GM19240 (cell line): ENCODE measurements at regions not wholly inside any gene's neighbourhood (a gene's known extent, or its start where the extent isn't known, plus 50 kb on each side); places are given as distances from the start of the nearest gene placed in this dataset.
"Not testable (repeated sequence)": the region's sequence is repeated elsewhere in the genome, so short reads cannot be mapped to it uniquely, and the experiment has no call there.

Experiments used
- DNase-seq: peaks from one replicate; pipeline ENCODE4 v3.0.0; 2011; ENCODE audit warnings: low spot score; ENCODE audit not compliant: insufficient read length

- no peak for DNase-seq
Observed at GRCh38 chr2:125698280-125698679, 957.7 kb upstream of the GYPC start.

GRCh38 chr2:125701070-125701469, 954.9 kb upstream of the GYPC start:
- DNase-seq: no peak

DNA sequence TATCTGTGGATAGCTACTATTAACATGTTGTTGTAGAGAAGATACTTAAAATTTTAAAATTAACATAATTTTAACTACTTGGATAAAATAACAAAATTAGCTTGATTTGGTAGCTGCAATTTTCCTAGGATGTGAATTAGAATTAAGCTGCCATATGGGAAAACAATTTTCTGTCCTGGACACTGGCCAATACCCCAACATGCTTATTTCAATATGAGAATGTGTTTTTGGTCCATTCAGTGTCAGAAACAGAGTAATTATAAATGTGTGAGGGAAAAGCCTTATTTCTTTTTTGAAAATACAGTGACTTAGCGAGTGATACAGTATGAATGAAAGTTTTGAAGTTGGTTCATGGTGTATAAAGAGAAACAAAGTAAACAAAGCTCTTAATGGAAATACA, 948.3 kb upstream of the GYPC start:
- DNase-seq: no peak

GRCh38 chr2:125710561-125710960, 945.4 kb upstream of the GYPC start:
- no peak for DNase-seq

- DNase-seq: no peak
Observed at GRCh38 chr2:125711075-125711474, 944.9 kb upstream of the GYPC start.

DNA sequence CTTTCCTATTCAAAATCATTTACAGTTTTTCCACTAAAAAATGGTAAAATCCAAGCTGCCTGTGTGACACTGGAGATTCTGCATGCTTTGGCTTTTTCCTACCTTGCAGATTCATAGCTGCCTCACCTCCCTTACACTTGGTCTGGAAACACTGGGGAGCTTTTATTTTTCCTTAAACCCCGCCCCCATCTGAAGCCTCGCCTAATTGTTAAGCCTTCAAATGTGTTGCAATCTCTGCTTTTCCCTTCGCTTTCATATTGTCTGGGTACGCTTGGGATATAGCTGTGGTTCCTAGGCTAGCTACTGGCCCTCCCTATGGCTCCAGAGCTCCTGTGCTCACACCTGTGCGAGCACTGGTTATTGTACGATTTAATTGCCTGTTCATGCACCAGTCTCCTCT, 942.4 kb upstream of the GYPC start:
- DNase-seq: no peak

DNA sequence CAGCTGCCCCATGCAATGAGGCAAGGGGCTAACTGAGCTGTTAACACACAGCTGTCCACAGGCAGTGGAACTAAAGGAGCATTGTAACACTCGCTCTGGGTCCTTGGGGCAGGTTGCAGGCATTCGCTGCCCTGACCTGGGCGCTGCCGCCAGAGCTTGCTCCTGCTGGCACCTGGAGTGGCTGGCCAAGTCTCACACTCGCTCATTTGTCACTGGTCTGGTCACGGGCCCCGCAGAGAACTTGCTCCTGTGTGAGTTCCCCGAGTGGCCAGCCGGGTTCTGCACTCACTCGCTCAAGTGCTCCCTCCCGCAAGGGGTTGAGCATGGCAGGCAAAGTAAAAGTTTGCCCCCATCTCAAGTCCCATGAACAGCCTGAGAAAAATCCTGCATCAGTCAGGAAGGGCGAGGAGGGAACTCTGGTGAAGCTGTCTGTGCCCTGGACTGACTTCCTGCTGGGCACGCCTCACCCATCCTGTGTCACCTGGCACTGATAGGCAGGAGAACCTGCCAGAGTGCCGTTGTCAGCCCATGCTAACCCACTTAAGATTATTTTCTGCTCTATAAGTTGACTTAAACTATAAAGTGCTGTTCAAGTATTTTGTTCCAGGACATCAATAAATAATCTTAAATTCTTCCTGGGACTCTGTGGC, 934.8 kb upstream of the GYPC start:
- no peak for DNase-seq

DNA sequence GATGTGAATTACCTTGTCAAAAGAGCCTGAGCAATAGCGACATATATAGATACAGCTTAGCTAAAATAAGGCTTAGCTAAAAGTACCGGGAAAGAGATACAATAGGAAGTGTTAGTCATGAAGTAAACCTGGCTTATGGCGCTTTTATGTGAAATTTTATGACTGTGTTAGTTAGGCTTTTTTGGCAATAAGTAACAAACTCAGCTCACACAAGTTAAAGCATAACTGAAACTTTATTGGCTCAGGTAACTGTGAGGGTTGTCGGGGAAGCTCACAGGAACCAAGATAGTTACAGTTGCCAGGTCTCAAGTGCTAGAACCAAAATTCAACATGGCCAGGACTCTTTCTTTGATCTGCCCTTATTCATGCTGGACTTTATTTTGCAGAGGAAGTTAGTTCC, 925.0 kb upstream of the GYPC start:
- DNase-seq: no peak

- no peak for DNase-seq
Observed at GRCh38 chr2:125736306-125736705, 919.7 kb upstream of the GYPC start.

- no peak for DNase-seq
Observed at GRCh38 chr2:125745514-125745913, 910.4 kb upstream of the GYPC start.

DNA sequence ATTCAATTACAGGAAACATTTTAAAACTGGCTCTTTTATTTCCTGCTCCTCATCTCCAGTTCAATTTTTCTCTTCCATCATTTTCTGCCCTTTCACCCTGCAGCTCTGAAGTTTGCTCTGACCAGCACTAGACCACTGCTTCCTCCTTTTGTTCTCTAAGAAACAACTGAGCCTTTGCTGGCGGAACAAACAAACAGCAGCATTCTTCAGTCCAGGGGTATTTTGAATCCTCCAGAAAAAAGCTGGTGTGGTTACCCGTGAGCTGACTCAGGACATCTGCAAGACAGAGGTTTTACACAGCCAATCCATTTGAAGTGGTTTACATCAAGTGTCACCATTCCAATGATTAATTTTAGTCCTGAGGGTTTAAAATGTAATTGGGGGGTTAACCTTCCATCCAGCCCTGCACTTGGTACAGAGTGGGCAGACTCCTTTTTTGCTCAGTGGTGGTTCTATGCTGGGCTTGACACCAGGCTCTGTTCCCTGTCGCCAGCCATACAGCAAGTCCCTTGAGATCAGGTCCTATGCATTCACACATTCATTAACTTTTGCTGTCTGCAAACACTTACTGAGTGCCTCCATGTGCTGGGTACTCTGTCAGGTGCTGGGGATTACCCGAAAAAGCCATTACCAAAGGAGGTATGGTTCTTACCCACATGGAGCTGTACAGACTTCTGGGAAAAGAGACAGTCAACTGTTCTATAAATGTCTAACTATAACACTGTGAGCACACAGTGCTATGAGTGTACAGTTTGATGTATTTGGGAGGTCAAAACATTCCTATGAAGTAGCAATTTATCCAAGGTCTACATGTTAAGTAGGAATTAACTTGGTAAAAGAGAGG, 909.4 kb upstream of the GYPC start:
- no peak for DNase-seq

DNA sequence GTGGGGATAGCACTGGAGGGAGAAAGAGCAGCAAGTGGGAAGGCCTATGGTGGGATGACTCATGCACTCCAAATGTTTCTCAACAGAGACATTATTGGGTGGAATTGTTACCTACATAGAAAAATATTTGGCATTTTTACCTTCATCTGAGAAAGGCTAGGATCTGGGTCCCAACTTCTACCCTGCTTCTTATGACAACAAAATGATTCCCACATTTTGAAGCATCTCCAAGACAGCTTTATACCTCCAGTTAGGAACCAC, 908.9 kb upstream of the GYPC start:
- no peak for DNase-seq

GRCh38 chr2:125756431-125756830, 899.5 kb upstream of the GYPC start:
- no peak for DNase-seq

DNA sequence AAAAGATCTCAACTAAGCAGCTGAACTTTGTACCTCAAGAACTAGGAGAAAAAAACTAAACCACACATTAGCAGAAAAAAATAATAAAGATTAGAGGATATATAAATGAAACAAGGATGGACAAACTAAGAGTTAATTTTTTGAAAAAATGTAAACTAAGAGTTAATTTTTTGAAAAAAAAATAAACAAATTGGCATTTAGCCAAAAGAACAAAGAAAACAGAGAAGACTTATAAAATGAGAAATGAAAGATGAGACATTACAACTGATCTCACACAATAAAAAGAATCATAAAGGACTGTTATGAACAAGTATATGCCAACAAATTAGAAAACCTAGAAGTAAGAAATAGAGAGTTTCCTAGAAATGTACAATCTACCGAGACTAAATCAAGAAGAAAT, 859.2 kb upstream of the GYPC start:
- no peak for DNase-seq

- DNase-seq: no peak
Observed at GRCh38 chr2:125797192-125797591, 858.8 kb upstream of the GYPC start.

- DNase-seq: no peak
Observed at GRCh38 chr2:125822746-125823145, 833.2 kb upstream of the GYPC start.

DNA sequence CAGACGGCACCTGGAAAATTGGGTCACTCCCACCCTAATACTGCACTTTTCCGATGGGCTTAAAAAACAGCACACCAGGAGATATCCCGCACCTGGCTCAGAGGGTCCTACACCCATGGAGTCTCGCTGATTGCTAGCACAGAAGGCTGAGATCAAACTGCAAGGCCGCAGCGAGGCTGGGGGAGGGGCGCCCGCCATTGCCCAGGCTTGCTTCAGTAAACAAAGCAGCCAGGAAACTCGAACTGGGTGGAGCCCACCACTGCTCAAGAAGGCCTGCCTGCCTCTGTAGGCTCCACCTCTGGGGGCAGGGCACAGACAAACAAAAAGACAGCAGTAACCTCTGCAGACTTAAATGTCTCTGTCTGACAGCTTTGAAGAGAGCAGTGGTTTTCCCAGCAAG, 830.2 kb upstream of the GYPC start:
- DNase-seq: not testable (repeated sequence)

GRCh38 chr2:125837128-125837527, 818.8 kb upstream of the GYPC start:
- no peak for DNase-seq

DNA sequence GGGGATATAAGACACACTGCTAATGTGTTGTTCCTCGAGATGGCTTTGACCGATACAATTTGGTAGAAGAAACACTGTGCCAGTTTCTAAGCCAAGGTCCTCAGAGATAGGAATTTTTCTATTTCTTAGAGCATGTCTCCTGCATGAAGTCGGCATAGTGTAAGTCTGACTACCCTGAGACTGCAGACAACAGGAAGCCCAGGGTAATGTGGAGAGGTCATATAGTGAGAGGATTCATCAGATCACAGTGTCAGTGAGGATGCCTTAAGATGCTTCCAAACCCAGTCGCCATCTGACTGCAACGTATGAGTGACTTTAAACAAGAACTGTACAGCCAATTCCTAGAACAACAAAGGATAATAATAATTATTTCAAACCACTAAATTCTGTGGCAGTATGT, 818.3 kb upstream of the GYPC start:
- no peak for DNase-seq

DNA sequence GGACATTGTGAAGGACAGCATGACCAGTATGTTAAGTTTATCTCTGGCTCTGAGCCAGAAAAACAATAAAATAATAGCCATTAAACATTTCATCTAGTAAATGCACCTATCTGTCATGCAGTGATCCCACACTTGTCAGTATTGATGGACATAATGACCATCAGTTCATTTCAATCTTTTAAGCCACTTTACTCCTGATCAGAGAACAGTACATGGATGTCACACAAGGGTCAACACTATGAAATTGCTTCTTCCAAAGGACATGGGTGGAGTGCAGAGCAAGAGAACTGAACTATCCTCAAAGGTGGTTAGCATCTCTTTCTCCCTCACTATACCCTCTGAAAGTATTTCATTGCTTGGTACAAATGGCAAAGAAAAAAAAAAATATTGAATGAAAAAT, 816.0 kb upstream of the GYPC start:
- no peak for DNase-seq

- no peak for DNase-seq
Observed at GRCh38 chr2:125842041-125842440, 813.9 kb upstream of the GYPC start.

DNA sequence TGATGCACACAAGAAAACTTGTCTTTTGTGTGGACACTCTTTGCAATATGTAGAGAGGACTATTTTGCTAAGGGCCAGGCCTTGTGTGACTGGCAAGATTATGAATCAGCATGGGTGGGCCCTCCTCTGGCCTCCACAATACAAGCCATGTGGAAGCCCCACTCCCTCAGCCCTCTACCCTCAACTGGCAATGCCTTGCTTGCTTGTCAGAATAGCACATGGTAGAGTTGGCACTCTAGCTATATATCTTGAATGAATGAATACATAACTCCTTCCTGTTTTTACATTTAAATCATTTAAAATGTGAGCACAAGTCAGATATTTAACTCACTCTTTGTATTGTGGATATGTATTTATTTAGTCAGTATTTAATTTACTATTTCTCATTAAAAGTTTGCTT, 805.4 kb upstream of the GYPC start:
- DNase-seq: no peak

DNA sequence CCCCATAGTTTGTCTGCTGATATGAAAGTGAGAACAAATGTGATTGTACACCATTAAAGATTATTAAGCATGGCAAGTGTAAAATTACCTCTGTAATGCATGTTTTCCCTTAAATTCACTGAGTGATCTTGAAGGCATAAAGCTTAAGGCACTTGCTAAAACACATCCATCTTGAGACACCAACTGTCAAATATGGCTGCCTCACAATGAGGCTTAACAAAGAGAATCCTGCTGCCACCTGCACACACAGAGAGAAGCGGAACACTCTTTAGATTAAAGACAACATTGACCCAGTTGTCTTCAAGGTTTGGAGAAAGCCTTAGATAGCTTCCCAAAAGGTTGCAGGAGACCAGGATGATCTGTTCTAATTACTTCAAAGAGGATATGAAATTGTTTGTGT, 803.6 kb upstream of the GYPC start:
- no peak for DNase-seq
